ENCODE measurements at regions not wholly inside any gene's neighbourhood (a gene's known extent, or its start where the extent isn't known, plus 50 kb on each side); places are given as distances from the start of the nearest gene placed in this dataset.

DNA sequence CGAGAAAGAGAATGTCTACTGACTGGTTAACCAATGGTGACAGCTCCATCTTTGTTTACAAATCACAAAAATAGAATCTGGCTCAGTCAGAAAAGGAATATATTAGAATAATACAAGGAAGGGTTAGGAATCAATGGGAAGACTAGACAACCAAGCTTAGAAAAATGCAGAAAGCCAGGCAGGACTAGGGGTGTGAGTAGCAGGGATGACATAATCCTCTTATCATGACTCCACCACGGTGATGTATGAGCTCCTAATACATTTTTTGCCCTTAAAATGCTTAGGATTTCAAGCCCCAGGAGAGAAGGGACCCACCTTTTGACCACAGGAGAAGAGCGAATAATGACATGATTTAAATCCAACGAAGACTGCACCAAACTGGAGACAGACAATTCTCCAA, 252.3 kb downstream of the CHD9NB start:
- no peak overlapping the region for H3K9ac ChIP-seq (ENCODE audit: low read length)
- no peak overlapping the region for H3K27ac ChIP-seq (ENCODE audit: low read depth, low read length)
- peaks cover 11% of the 10 kb centered on the region for H3K4me1 ChIP-seq (ENCODE audit: control insufficient read depth, insufficient read depth, low read length)
- H3K9me3 ChIP-seq (ENCODE audit: control insufficient read depth, insufficient read depth, low read depth, low read length) = no peaks in the 10 kb centered on the region
- H3K36me3 ChIP-seq (ENCODE audit: control insufficient read depth, insufficient read depth, low read length) = no peaks in the 10 kb centered on the region
- H3K4me3 ChIP-seq (ENCODE audit: low read depth, low read length) = no peak overlapping the region
- no peaks in the 10 kb centered on the region for H3K27me3 ChIP-seq (ENCODE audit: control insufficient read depth, insufficient read depth, low read length)

DNA sequence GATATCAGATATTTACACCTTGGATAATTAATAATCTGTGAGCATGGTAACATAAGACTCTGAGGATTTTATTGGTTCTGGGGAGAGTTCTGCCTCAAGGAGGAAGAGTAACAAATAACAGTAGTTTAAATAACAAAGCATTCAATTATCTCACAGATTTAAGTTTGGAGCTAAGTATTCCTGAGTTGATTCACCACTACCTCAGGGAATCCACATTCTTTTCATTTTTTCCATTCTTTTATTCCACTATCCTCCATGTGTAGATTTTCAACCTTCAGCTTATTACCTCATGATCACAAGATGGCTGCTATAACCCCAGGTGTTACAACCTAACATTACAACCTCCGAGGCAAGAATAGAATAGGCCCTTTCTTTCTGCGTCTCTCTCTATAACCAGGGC, 252.2 kb upstream of the TOX3 start:
- no peaks in the 10 kb centered on the region for H3K36me3 ChIP-seq (ENCODE audit: control insufficient read depth, insufficient read depth, low read length)
- H3K9ac ChIP-seq (ENCODE audit: low read length) = no peak overlapping the region
- peaks cover 8% of the 10 kb centered on the region for H3K9me3 ChIP-seq (ENCODE audit: control insufficient read depth, insufficient read depth, low read depth, low read length)
- peak overlapping the region; percentile 72 for H3K27ac ChIP-seq (ENCODE audit: low read depth, low read length)
- no peaks in the 10 kb centered on the region for H3K27me3 ChIP-seq (ENCODE audit: control insufficient read depth, insufficient read depth, low read length)
- peaks cover 11% of the 10 kb centered on the region for H3K4me1 ChIP-seq (ENCODE audit: control insufficient read depth, insufficient read depth, low read length)
- no peak overlapping the region for H3K4me3 ChIP-seq (ENCODE audit: low read depth, low read length)

DNA sequence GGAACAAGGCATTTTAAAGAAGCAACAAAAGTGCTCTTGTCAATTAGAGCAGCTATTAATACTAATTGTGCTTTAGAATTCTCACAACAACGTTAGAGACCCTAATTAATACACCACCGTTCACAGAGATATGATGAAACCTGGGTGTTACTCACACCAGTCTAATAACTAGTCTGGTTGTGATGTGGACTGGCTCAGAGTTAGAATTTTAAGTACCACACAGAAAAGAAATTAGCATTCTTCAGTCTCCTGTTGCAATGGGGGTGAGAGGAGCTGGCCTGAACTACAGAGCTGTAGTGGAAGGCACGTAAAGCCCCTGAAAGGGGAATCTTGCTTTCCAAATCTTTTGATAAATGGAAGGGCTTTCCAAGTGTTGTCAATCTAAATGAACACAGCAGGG, 240.8 kb upstream of the TOX3 start:
- Histone ChIP-seq H3K27ac (ENCODE audit: low read depth, low read length) (no peak overlapping the region), H3K36me3 (ENCODE audit: control insufficient read depth, insufficient read depth, low read length) (no peaks in the 10 kb centered on the region), H3K4me1 (ENCODE audit: control insufficient read depth, insufficient read depth, low read length) (peaks cover 12% of the 10 kb centered on the region), H3K9me3 (ENCODE audit: control insufficient read depth, insufficient read depth, low read depth, low read length) (peaks cover 11% of the 10 kb centered on the region), H3K27me3 (ENCODE audit: control insufficient read depth, insufficient read depth, low read length) (no peaks in the 10 kb centered on the region), H3K4me3 (ENCODE audit: low read depth, low read length) (no peak overlapping the region), H3K9ac (ENCODE audit: low read length) (no peak overlapping the region)

DNA sequence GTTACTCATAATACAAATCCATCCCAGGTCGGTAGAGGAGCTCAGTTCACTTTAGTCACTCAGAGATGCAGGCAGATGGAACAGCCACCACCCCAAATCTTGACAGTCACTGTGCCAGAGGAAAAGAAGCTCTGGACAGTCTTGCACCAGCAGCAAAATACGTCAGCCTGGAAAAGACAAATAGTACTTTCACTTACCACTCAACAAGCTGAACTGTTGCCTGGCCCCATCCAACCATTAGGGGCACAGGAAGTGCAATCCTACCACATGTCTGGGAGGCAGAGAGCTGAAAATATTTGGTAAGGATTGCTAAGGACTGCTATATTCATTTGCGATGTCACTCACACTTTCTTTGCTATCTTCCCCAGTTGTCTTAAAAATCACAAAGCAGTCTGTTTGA, 239.1 kb upstream of the TOX3 start:
- no peak overlapping the region for H3K27ac ChIP-seq (ENCODE audit: low read depth, low read length)
- peaks cover 12% of the 10 kb centered on the region for H3K4me1 ChIP-seq (ENCODE audit: control insufficient read depth, insufficient read depth, low read length)
- H3K4me3 ChIP-seq (ENCODE audit: low read depth, low read length) = no peak overlapping the region
- H3K27me3 ChIP-seq (ENCODE audit: control insufficient read depth, insufficient read depth, low read length) = no peaks in the 10 kb centered on the region
- H3K9me3 ChIP-seq (ENCODE audit: control insufficient read depth, insufficient read depth, low read depth, low read length) = no peaks in the 10 kb centered on the region
- H3K36me3 ChIP-seq (ENCODE audit: control insufficient read depth, insufficient read depth, low read length) = no peaks in the 10 kb centered on the region
- no peak overlapping the region for H3K9ac ChIP-seq (ENCODE audit: low read length)

DNA sequence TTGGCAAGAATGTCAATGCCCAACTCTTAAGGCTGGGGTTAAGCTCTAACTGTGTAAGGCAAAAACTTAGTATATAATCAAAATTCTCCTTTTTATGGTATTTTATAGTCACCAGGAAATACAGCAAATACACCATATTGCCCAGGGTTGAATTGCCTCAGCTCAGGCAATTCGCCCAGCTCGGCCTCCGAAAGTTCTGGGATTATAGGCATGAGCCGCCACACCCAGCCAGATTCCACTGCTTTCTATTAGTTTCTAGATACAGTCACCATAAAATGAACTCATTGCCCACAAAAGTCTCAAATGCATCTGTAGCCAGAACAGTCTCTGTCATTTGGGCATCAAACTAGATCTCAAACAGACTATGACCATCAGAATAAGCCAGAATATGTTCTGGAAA, 238.7 kb upstream of the TOX3 start:
- Histone ChIP-seq H3K4me1 (ENCODE audit: control insufficient read depth, insufficient read depth, low read length) (peaks cover 12% of the 10 kb centered on the region), H3K4me3 (ENCODE audit: low read depth, low read length) (no peak overlapping the region), H3K27ac (ENCODE audit: low read depth, low read length) (no peak overlapping the region), H3K27me3 (ENCODE audit: control insufficient read depth, insufficient read depth, low read length) (no peaks in the 10 kb centered on the region), H3K9me3 (ENCODE audit: control insufficient read depth, insufficient read depth, low read depth, low read length) (no peaks in the 10 kb centered on the region), H3K36me3 (ENCODE audit: control insufficient read depth, insufficient read depth, low read length) (no peaks in the 10 kb centered on the region), H3K9ac (ENCODE audit: low read length) (no peak overlapping the region)

DNA sequence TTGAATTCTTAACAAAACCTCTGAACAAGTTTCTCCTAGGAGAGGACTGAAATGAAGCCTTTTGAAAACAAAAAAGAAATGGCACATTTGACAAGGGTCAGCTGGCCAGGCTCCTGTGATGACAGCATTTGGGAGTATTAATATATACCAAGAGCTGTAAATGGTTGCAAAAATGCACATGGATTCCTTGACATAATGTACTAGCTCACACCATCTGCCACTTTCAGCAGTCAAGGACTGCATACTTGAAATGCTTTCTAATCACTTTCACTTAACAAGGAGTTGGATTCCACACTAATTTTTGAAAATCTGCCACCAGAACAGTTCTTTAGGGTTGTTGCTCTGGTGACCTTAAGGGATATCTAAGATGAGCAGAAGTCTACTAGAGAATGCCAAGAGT, 236.7 kb upstream of the TOX3 start:
- H3K4me1 ChIP-seq (ENCODE audit: control insufficient read depth, insufficient read depth, low read length) = peaks cover 12% of the 10 kb centered on the region
- no peaks in the 10 kb centered on the region for H3K9me3 ChIP-seq (ENCODE audit: control insufficient read depth, insufficient read depth, low read depth, low read length)
- no peak overlapping the region for H3K4me3 ChIP-seq (ENCODE audit: low read depth, low read length)
- H3K27me3 ChIP-seq (ENCODE audit: control insufficient read depth, insufficient read depth, low read length) = no peaks in the 10 kb centered on the region
- H3K27ac ChIP-seq (ENCODE audit: low read depth, low read length) = no peak overlapping the region
- no peak overlapping the region for H3K9ac ChIP-seq (ENCODE audit: low read length)
- no peaks in the 10 kb centered on the region for H3K36me3 ChIP-seq (ENCODE audit: control insufficient read depth, insufficient read depth, low read length)

DNA sequence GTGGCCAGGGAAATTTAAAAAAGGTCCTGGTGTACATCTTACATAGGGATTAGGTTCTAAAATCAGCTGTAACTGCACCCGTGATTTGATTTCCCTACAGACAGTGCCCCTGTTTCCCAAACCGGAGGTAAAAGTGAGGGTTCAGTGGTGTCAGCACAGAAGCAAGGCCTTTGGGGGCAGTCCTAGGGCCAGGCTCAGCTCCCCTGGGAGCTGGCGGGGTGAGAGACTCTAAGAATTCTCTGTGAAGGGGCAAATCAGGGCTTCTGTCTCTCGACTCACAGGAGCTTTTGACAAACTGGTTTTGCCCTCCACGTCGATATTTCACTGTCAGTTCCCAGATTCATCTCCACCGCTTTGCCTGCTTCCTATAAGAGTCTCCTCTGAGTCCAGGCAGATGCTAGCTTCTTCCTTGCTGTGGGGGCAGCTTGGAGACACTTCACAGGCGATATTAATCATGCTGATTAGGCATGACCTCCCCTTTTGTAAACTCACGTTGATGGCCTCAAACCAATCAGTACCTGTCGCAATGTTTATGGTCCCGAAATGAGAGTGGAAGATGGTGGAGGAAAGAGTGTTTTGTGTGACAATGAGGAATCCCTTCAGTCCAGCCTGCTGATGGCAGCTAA, 234.2 kb upstream of the TOX3 start:
- Histone ChIP-seq H3K4me3 (ENCODE audit: low read depth, low read length) (no peak overlapping the region), H3K27me3 (ENCODE audit: control insufficient read depth, insufficient read depth, low read length) (no peaks in the 10 kb centered on the region), H3K9ac (ENCODE audit: low read length) (no peak overlapping the region), H3K4me1 (ENCODE audit: control insufficient read depth, insufficient read depth, low read length) (peaks cover 2% of the 10 kb centered on the region; the same call in 1 of the 2 replicates), H3K36me3 (ENCODE audit: control insufficient read depth, insufficient read depth, low read length) (no peaks in the 10 kb centered on the region), H3K27ac (ENCODE audit: low read depth, low read length) (no peak overlapping the region), H3K9me3 (ENCODE audit: control insufficient read depth, insufficient read depth, low read depth, low read length) (no peaks in the 10 kb centered on the region)

DNA sequence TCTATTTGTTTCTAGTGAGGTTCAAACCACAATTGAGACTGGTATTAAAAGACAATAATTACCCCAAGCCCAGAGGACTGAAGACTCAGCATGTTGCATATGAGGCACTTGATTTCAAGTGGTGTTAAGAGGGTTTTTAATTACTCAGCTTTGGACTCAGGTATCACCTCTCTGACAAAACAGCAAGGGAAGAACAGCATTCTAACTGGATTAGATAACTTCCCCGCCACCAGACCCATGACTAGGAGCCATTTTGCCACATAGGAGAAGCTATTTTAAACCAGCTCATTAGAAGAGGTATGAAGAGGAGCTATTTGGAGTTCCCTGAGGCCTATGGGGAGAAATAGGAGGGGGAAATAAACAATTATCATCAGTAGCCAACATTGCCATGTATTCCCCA, 226.1 kb upstream of the TOX3 start:
- Histone ChIP-seq H3K4me1 (ENCODE audit: control insufficient read depth, insufficient read depth, low read length) (no peaks in the 10 kb centered on the region), H3K27me3 (ENCODE audit: control insufficient read depth, insufficient read depth, low read length) (no peaks in the 10 kb centered on the region), H3K4me3 (ENCODE audit: low read depth, low read length) (no peak overlapping the region), H3K9ac (ENCODE audit: low read length) (no peak overlapping the region), H3K9me3 (ENCODE audit: control insufficient read depth, insufficient read depth, low read depth, low read length) (no peaks in the 10 kb centered on the region), H3K36me3 (ENCODE audit: control insufficient read depth, insufficient read depth, low read length) (no peaks in the 10 kb centered on the region), H3K27ac (ENCODE audit: low read depth, low read length) (no peak overlapping the region)

DNA sequence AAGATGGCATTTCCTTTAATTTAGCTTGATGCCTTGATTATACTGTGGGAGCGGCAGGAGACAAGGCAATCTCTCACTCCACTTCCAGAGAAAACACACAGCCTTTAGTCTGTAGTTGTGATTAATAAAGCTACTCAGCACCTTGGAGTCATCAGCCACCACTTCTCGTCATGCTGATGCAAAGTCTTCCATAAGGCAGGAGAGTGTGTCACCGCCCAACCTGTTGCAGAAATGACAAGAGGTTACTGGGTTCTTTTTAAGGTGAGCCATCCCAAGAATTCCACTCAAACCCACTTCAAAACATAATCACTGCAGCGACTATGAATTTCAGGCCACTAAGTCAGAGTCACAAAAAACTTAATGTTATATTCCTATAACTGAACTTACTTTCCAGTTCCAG, 223.9 kb upstream of the TOX3 start:
- Histone ChIP-seq H3K9ac (ENCODE audit: low read length) (no peak overlapping the region), H3K36me3 (ENCODE audit: control insufficient read depth, insufficient read depth, low read length) (no peaks in the 10 kb centered on the region), H3K9me3 (ENCODE audit: control insufficient read depth, insufficient read depth, low read depth, low read length) (no peaks in the 10 kb centered on the region), H3K4me3 (ENCODE audit: low read depth, low read length) (no peak overlapping the region), H3K27me3 (ENCODE audit: control insufficient read depth, insufficient read depth, low read length) (no peaks in the 10 kb centered on the region), H3K27ac (ENCODE audit: low read depth, low read length) (no peak overlapping the region), H3K4me1 (ENCODE audit: control insufficient read depth, insufficient read depth, low read length) (no peaks in the 10 kb centered on the region)

DNA sequence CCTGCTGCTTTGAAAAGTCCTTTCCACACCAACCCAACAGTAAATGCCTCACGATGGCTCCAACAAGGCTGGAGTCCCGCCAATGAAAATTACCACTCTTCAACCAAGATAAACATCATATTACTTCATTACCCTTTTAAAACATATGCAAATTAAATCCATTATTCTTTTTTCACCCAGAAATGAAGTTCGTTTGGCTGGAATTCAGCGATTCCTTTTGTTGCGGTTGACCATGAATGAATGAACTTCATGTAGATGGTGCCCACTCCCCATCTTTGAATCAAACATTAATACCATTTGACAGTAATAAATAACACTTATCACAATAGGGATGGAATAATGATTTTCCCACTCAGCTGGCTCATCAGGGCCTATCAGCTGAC, 211.5 kb upstream of the TOX3 start:
- Histone ChIP-seq H3K4me3 (ENCODE audit: low read depth, low read length) (no peak overlapping the region), H3K9me3 (ENCODE audit: control insufficient read depth, insufficient read depth, low read depth, low read length) (peaks cover 2% of the 10 kb centered on the region; the same call in 1 of the 2 replicates), H3K36me3 (ENCODE audit: control insufficient read depth, insufficient read depth, low read length) (no peaks in the 10 kb centered on the region), H3K9ac (ENCODE audit: low read length) (no peak overlapping the region), H3K4me1 (ENCODE audit: control insufficient read depth, insufficient read depth, low read length) (no peaks in the 10 kb centered on the region), H3K27me3 (ENCODE audit: control insufficient read depth, insufficient read depth, low read length) (no peaks in the 10 kb centered on the region), H3K27ac (ENCODE audit: low read depth, low read length) (no peak overlapping the region)

DNA sequence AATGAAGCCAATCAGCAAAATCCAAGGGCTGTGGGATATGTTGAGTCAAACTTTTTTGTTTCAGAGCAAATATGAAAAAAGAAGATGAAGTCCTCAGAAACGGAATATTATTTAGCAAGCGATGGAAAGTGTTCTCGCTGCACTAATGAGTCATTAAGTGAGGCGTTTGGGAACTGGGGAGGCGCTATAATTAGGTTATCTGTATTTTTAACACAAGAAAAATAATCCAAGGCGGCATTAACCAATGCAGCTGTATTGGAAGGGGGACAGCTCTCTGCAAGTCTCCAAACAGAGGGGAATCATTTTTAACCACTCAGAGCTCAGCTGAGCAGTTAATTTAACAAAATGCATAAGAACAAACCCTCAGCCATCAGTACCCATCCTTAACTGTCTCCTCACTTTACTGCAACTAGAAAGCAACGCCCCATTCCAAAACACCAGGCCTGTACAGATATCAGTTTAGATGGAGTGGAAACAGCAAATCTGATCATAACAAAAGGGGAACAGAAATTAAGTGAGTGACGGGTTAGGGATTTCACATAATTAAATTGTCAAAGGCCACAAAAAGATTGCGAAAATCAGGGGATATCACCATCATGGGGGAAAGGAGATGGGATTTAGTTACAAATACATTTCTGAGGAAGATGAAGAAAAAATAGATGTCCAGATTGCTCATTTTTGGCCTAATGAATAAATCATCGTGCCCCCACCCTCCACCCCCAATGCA, 211.0 kb upstream of the TOX3 start:
- Histone ChIP-seq H3K4me3 (ENCODE audit: low read depth, low read length) (no peak overlapping the region), H3K9me3 (ENCODE audit: control insufficient read depth, insufficient read depth, low read depth, low read length) (peaks cover 2% of the 10 kb centered on the region; the same call in 1 of the 2 replicates), H3K36me3 (ENCODE audit: control insufficient read depth, insufficient read depth, low read length) (no peaks in the 10 kb centered on the region), H3K27ac (ENCODE audit: low read depth, low read length) (no peak overlapping the region), H3K4me1 (ENCODE audit: control insufficient read depth, insufficient read depth, low read length) (no peaks in the 10 kb centered on the region), H3K27me3 (ENCODE audit: control insufficient read depth, insufficient read depth, low read length) (no peaks in the 10 kb centered on the region), H3K9ac (ENCODE audit: low read length) (no peak overlapping the region)

Data from HUES6 (cell line).